ENCODE measurements at regions not wholly inside any gene's neighbourhood (a gene's known extent, or its start where the extent isn't known, plus 50 kb on each side); places are given as distances from the start of the nearest gene placed in this dataset.

DNA sequence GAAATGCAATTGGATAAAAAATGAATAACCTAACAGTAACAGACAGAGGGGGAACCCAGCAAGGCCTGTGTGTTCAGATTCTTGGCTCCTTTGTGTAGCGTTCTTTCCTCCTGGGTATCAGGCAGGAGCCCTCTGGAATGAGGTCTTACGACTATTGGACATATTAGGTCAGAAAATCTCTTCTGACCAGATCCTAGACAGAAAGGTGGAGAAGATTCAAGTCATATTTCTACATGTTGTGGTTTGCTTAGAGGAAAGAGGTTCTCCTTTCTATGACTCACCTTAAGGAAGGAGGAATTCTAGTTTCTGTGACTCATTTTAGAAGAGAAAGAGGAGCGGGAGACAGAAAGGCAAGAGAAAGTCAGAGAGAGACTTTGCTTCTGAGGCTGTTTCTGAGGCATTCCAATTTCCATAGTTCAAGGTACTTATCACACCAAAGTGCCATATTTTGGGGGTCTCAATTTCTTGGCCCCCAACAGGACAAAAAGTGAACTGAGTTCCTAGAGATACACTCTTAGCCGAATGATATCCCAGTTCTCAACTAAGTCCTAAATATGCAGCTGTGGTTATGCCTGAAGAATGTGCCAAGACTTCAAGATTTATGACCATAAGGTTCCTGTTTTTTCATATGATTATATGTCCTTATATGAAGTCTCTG, 618.6 kb downstream of the ZEB2 start:
- Histone ChIP-seq H3K36me3 (ENCODE audit: control insufficient read depth, insufficient read depth, low read length) (no peaks in the 10 kb centered on the region), H3K27me3 (ENCODE audit: control insufficient read depth, insufficient read depth, low read length) (no peaks in the 10 kb centered on the region), H3K4me1 (ENCODE audit: control insufficient read depth, insufficient read depth, low read length) (peaks cover 9% of the 10 kb centered on the region), H3K27ac (ENCODE audit: low read depth, low read length) (no peak overlapping the region), H3K9me3 (ENCODE audit: control insufficient read depth, insufficient read depth, low read length) (no peaks in the 10 kb centered on the region), H3K4me3 (ENCODE audit: low read depth, low read length) (no peak overlapping the region), H3K9ac (ENCODE audit: low read depth, low read length) (no peak overlapping the region)

DNA sequence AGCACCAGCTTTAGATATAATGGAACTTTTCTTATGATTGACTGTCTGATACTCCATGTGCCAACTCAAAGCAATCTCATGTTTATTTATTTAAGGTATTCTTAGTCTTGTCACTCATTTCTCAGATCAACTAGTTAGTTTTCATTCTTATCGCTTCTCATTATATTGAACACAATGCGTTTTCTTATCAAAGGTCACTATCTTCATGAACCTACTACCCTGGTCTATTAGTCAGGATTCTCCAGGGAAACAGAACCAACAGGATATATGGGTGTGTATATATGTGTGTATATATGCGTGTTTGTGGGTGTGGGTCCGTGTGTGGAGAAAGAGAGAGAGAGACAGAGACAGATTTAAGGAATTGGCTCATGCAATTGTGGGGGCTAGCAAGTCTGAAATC, 619.9 kb downstream of the ZEB2 start:
- Histone ChIP-seq H3K27ac (ENCODE audit: low read depth, low read length) (no peak overlapping the region), H3K4me3 (ENCODE audit: low read depth, low read length) (no peak overlapping the region), H3K9ac (ENCODE audit: low read depth, low read length) (no peak overlapping the region), H3K36me3 (ENCODE audit: control insufficient read depth, insufficient read depth, low read length) (no peaks in the 10 kb centered on the region), H3K4me1 (ENCODE audit: control insufficient read depth, insufficient read depth, low read length) (no peaks in the 10 kb centered on the region), H3K9me3 (ENCODE audit: control insufficient read depth, insufficient read depth, low read length) (no peaks in the 10 kb centered on the region), H3K27me3 (ENCODE audit: control insufficient read depth, insufficient read depth, low read length) (no peaks in the 10 kb centered on the region)

DNA sequence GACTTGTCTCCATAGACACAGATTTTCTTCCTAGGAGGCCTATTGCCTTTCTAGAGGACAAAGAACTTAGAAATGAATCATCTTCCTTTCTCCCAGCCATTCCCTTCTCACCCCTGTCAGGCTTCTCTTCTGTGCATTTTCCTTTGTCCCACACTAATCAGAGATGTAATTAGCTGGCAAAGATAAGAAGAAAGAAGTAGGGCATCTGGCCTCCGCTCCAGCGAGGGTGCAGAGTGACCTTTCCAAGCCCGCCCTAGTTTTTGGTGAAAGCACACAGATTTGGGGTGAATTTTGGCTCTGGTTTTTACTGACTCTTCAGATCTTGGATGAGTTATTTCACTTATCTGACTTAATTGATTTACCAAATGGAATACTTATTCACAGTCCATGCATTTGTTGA, 626.5 kb downstream of the ZEB2 start:
- no peaks in the 10 kb centered on the region for H3K36me3 ChIP-seq (ENCODE audit: control insufficient read depth, insufficient read depth, low read length)
- H3K9me3 ChIP-seq (ENCODE audit: control insufficient read depth, insufficient read depth, low read length): no peaks in the 10 kb centered on the region
- H3K4me3 ChIP-seq (ENCODE audit: low read depth, low read length): no peak overlapping the region
- H3K9ac ChIP-seq (ENCODE audit: low read depth, low read length): no peak overlapping the region
- peaks cover 43% of the 10 kb centered on the region for H3K27me3 ChIP-seq (ENCODE audit: control insufficient read depth, insufficient read depth, low read length)
- peaks cover 39% of the 10 kb centered on the region for H3K4me1 ChIP-seq (ENCODE audit: control insufficient read depth, insufficient read depth, low read length)
- H3K27ac ChIP-seq (ENCODE audit: low read depth, low read length): peak overlapping the region; percentile 11

DNA sequence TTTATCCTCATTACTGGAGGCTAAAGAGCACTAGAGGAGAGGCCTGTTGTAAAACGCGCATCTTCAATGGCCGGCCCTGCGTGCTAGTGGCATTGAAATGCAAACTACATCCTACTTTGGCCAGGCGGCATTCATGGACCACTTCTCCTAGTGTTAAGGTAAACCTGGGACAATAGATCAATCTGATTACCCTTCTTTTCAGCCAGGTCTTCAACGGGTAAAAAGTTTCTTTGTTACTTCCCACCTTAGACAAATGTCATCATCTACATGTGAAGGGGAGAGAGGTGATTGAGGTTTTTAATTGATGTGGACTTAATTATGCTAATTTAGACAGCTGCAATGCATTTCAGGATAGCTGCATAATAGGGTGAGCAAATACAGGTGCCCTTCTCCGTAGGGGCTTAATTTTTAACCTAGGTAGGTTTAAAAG, 628.0 kb downstream of the ZEB2 start:
- Histone ChIP-seq H3K27me3 (ENCODE audit: control insufficient read depth, insufficient read depth, low read length) (peaks cover 50% of the 10 kb centered on the region), H3K4me3 (ENCODE audit: low read depth, low read length) (no peak overlapping the region), H3K36me3 (ENCODE audit: control insufficient read depth, insufficient read depth, low read length) (no peaks in the 10 kb centered on the region), H3K9me3 (ENCODE audit: control insufficient read depth, insufficient read depth, low read length) (no peaks in the 10 kb centered on the region), H3K9ac (ENCODE audit: low read depth, low read length) (no peak overlapping the region), H3K4me1 (ENCODE audit: control insufficient read depth, insufficient read depth, low read length) (peaks cover 39% of the 10 kb centered on the region), H3K27ac (ENCODE audit: low read depth, low read length) (peak overlapping the region; percentile 89)

DNA sequence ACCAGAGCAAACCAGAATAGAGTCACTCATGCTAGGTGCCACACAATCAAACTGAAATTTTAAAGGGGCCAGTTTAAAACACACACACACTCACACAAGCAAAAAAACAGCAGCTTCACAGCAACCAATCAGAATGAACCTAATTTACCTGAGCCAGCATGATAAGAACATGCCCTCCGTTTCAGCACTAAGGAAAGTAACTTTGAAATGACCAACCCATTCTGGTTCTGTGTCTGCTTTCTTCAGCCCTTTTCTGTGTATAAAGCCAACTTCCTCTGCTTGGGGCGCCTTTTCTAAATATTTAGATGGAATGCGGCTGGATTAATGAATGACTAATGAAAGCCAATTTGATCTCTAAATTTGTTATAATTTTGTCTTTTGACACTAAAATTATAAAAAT, 629.1 kb downstream of the ZEB2 start:
- H3K4me3 ChIP-seq (ENCODE audit: low read depth, low read length): no peak overlapping the region
- H3K27me3 ChIP-seq (ENCODE audit: control insufficient read depth, insufficient read depth, low read length): peaks cover 50% of the 10 kb centered on the region
- H3K9ac ChIP-seq (ENCODE audit: low read depth, low read length): no peak overlapping the region
- H3K27ac ChIP-seq (ENCODE audit: low read depth, low read length): peak overlapping the region; percentile 89
- no peaks in the 10 kb centered on the region for H3K36me3 ChIP-seq (ENCODE audit: control insufficient read depth, insufficient read depth, low read length)
- no peaks in the 10 kb centered on the region for H3K9me3 ChIP-seq (ENCODE audit: control insufficient read depth, insufficient read depth, low read length)
- H3K4me1 ChIP-seq (ENCODE audit: control insufficient read depth, insufficient read depth, low read length): peaks cover 39% of the 10 kb centered on the region

DNA sequence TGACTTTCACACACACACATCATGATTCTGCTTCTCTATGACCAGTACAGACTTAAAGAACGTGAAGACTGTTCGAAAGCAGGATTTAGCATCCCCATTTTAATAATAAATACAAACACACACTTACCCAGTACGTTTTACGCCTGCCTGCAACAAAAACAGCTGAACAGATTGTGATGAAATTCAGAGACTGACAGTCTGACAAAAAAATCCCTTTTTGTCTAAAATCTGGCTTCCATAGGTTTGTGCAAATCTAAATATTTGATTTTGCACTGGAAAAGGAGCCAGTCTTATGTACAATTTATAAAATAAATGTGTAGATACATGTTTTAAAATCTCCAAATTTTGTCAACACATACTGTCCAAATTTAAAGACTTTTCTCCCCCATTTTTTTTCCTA, 630.7 kb downstream of the ZEB2 start:
- H3K27me3 ChIP-seq (ENCODE audit: control insufficient read depth, insufficient read depth, low read length): peaks cover 42% of the 10 kb centered on the region

DNA sequence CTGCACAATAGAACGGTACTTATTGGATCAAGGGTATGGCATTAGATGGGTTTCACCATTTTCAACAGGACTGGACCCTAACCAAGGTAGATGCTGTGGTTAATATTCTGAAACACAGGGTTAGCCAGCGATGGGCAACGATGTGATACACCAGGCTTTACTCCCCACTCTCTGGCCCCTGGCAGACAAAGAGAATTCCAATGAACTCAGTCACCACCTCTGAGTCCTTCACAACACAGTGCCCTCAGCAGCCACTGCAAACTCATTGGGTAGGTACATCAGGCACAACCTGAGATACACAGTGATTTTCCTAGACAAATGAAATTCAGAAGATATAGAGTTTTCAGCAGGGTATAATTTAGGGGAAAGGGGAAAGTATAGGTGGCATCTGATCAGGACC, 634.5 kb downstream of the ZEB2 start:
- H3K4me1 ChIP-seq (ENCODE audit: control insufficient read depth, insufficient read depth, low read length): peaks cover 11% of the 10 kb centered on the region
- no peaks in the 10 kb centered on the region for H3K36me3 ChIP-seq (ENCODE audit: control insufficient read depth, insufficient read depth, low read length)
- peaks cover 21% of the 10 kb centered on the region for H3K27me3 ChIP-seq (ENCODE audit: control insufficient read depth, insufficient read depth, low read length)
- no peak overlapping the region for H3K9ac ChIP-seq (ENCODE audit: low read depth, low read length)
- no peak overlapping the region for H3K4me3 ChIP-seq (ENCODE audit: low read depth, low read length)
- H3K27ac ChIP-seq (ENCODE audit: low read depth, low read length): no peak overlapping the region
- no peaks in the 10 kb centered on the region for H3K9me3 ChIP-seq (ENCODE audit: control insufficient read depth, insufficient read depth, low read length)

More for the DNA sequence above, 630.7 kb downstream of the ZEB2 start:
- H3K36me3 ChIP-seq (ENCODE audit: control insufficient read depth, insufficient read depth, low read length): no peaks in the 10 kb centered on the region
- no peak overlapping the region for H3K4me3 ChIP-seq (ENCODE audit: low read depth, low read length)
- peaks cover 39% of the 10 kb centered on the region for H3K4me1 ChIP-seq (ENCODE audit: control insufficient read depth, insufficient read depth, low read length)
- no peak overlapping the region for H3K27ac ChIP-seq (ENCODE audit: low read depth, low read length)
- no peak overlapping the region for H3K9ac ChIP-seq (ENCODE audit: low read depth, low read length)
- H3K9me3 ChIP-seq (ENCODE audit: control insufficient read depth, insufficient read depth, low read length): no peaks in the 10 kb centered on the region

DNA sequence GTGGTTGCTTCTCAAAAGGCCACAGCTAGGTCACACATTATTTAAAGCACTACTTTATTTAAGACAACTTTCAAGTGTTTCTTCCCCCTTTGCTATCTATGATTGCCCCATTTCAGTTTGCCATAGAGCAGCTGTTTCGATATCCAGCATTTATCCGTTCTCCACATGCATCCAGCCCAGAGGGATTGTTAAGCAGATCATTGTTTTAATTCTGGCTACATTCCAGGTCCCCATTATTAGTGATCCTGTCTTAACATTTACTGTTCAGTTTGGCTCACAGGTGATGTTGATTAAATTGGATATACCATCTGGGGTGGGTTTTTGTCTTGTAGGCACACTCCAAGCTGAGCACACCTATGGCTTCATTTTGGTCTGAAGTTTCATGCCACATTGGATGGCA, 638.7 kb downstream of the ZEB2 start:
- no peaks in the 10 kb centered on the region; the same call in 1 of the 2 replicates for H3K27me3 ChIP-seq (ENCODE audit: control insufficient read depth, insufficient read depth, low read length)
- no peaks in the 10 kb centered on the region for H3K36me3 ChIP-seq (ENCODE audit: control insufficient read depth, insufficient read depth, low read length)
- no peak overlapping the region for H3K27ac ChIP-seq (ENCODE audit: low read depth, low read length)
- H3K4me3 ChIP-seq (ENCODE audit: low read depth, low read length): no peak overlapping the region
- H3K9ac ChIP-seq (ENCODE audit: low read depth, low read length): no peak overlapping the region
- H3K4me1 ChIP-seq (ENCODE audit: control insufficient read depth, insufficient read depth, low read length): peaks cover 25% of the 10 kb centered on the region
- H3K9me3 ChIP-seq (ENCODE audit: control insufficient read depth, insufficient read depth, low read length): no peaks in the 10 kb centered on the region

DNA sequence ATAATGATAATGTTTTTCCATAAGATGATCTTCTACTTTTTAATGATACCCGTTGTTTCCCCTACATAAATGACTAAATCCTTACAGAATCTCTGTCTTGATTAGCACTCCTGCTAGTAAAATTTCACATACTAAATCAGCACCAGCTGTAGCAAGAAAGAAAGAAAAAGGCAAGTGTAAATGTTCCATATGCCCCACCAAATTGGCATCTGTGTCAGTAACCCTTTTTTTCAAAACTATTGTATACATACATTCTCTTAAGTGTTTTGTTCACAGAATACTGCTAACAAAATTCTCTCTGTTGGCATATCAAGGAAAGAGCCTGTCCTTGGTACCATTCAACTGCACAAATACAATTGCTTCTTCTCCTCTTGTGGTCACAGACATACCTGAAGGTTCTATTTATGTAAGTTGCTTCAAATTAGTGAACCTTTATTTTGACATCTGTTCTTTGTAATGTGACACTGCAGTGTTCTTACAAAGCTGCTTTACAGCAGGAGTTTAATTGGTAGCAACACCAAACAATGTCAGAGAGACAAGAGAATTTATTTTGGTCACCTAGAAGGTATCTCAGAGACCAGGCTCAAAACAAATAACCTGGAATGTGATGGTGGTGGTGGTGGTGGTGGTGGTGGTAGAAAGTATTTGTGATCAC, 641.9 kb downstream of the ZEB2 start:
- H3K4me1 ChIP-seq (ENCODE audit: control insufficient read depth, insufficient read depth, low read length): peaks cover 34% of the 10 kb centered on the region
- peak overlapping the region; percentile 5 for H3K27ac ChIP-seq (ENCODE audit: low read depth, low read length)
- H3K9ac ChIP-seq (ENCODE audit: low read depth, low read length): no peak overlapping the region
- H3K9me3 ChIP-seq (ENCODE audit: control insufficient read depth, insufficient read depth, low read length): no peaks in the 10 kb centered on the region
- H3K4me3 ChIP-seq (ENCODE audit: low read depth, low read length): no peak overlapping the region
- no peaks in the 10 kb centered on the region for H3K36me3 ChIP-seq (ENCODE audit: control insufficient read depth, insufficient read depth, low read length)
- no peaks in the 10 kb centered on the region for H3K27me3 ChIP-seq (ENCODE audit: control insufficient read depth, insufficient read depth, low read length)

DNA sequence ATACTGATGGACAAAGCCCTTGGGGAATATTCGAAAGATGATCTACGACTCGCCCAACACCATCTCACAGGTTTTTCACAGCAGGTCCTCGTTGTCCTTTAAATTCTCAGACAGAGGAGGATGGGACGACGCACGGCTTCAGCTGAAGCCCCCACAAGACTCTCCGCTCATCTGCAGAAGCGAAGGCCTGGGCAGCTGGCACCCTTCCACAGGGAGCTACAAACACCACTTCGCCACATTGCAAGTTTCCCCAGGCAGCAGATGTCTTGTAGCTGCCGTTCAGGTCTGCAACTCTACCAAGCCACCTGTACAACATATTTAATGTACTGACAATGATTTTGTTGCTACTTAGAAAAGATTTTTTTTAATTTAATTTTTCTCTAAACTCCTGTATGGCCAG, 642.9 kb downstream of the ZEB2 start:
- Histone ChIP-seq H3K9ac (ENCODE audit: low read depth, low read length) (no peak overlapping the region), H3K4me1 (ENCODE audit: control insufficient read depth, insufficient read depth, low read length) (peaks cover 34% of the 10 kb centered on the region), H3K4me3 (ENCODE audit: low read depth, low read length) (no peak overlapping the region), H3K36me3 (ENCODE audit: control insufficient read depth, insufficient read depth, low read length) (no peaks in the 10 kb centered on the region), H3K27me3 (ENCODE audit: control insufficient read depth, insufficient read depth, low read length) (no peaks in the 10 kb centered on the region), H3K27ac (ENCODE audit: low read depth, low read length) (no peak overlapping the region), H3K9me3 (ENCODE audit: control insufficient read depth, insufficient read depth, low read length) (no peaks in the 10 kb centered on the region)

DNA sequence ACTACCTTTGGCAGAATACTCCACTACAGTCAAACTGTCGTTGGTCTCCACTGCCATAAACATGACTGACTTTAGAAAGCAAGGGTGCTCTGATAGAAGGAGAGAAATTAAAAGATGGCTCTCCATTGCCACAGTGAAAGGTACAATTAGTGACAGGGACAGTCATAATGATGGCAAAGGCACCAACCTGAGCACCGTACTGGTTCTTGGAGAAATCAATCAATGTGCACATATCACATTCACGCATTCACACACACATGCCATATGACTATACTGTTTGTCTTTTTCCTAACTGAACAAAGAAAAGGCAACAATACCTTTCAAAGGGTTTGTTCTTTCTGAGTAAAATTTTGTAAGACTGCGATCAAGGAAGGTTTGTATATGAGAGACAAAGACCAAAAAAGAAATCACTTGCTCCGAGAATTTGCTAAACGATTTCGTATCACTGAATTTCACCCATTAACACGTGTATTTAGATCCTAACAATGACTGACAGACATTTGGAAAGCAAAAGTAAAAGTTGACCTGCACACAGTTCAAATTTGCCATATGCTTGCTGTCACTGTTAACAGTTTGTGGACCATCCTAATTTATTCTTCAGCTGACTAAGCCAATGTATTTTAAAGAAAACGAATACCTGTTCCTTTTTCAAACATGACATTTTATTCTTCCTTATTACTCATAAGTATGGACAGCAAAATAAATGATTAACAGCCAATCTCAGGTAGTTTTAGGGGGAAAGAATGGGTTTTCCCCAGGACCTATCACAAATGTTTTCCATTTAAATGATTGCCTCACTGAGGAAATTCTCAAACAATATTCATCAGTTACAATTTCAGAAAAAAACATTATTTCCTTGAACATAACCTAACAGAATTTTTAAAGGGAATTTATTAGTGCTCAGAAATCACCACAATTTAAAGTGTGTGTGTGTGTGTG, 644.4 kb downstream of the ZEB2 start:
- no peak overlapping the region for H3K9ac ChIP-seq (ENCODE audit: low read depth, low read length)
- no peaks in the 10 kb centered on the region for H3K9me3 ChIP-seq (ENCODE audit: control insufficient read depth, insufficient read depth, low read length)
- no peaks in the 10 kb centered on the region for H3K27me3 ChIP-seq (ENCODE audit: control insufficient read depth, insufficient read depth, low read length)
- H3K4me3 ChIP-seq (ENCODE audit: low read depth, low read length): no peak overlapping the region
- H3K36me3 ChIP-seq (ENCODE audit: control insufficient read depth, insufficient read depth, low read length): no peaks in the 10 kb centered on the region
- H3K4me1 ChIP-seq (ENCODE audit: control insufficient read depth, insufficient read depth, low read length): peaks cover 34% of the 10 kb centered on the region
- H3K27ac ChIP-seq (ENCODE audit: low read depth, low read length): no peak overlapping the region

All from HUES48 (cell line).